ENCODE measurements at regions not wholly inside any gene's neighbourhood (a gene's known extent, or its start where the extent isn't known, plus 50 kb on each side); places are given as distances from the start of the nearest gene placed in this dataset.

GRCh38 chr20:52921340-52921739 lies 50.8 kb upstream of the TSHZ2 start:
- H3K36me3 Mint-ChIP-seq (ENCODE audit: low read depth), result no peaks in the 10 kb centered on the region
- DNase-seq, result no peak
- H3K4me1 Mint-ChIP-seq (ENCODE audit: low read depth), result no peaks in the 10 kb centered on the region
- H3K27ac Mint-ChIP-seq, result no peak overlapping the region
- no peak for ATAC-seq
- no peaks in the 10 kb centered on the region for H3K27me3 Mint-ChIP-seq (ENCODE audit: low read depth)
- H3K4me3 Mint-ChIP-seq, result no peak overlapping the region
- POLR2A ChIA-PET, result no interaction called here
- no peaks in the 10 kb centered on the region for H3K9me3 Mint-ChIP-seq (ENCODE audit: insufficient read depth)
- CTCF ChIA-PET, result no interaction called here

- CTCF ChIA-PET, result no interaction called here
Observed at GRCh38 chr20:52918311-52918710, 53.8 kb upstream of the TSHZ2 start.

GRCh38 chr20:52915564-52915963 lies 56.6 kb upstream of the TSHZ2 start:
- ChIA-PET POLR2A (no interaction called here), CTCF (no interaction called here)
- no peaks in the 10 kb centered on the region for H3K36me3 Mint-ChIP-seq (ENCODE audit: low read depth)
- H3K27me3 Mint-ChIP-seq (ENCODE audit: low read depth), result no peaks in the 10 kb centered on the region
- H3K4me1 Mint-ChIP-seq (ENCODE audit: low read depth), result no peaks in the 10 kb centered on the region
- no peak overlapping the region for H3K27ac Mint-ChIP-seq
- ATAC-seq (no peak), DNase-seq (no peak)
- H3K9me3 Mint-ChIP-seq (ENCODE audit: insufficient read depth), result no peaks in the 10 kb centered on the region
- no peak overlapping the region for H3K4me3 Mint-ChIP-seq

More at GRCh38 chr20:52918311-52918710, 53.8 kb upstream of the TSHZ2 start:
- no peak for DNase-seq
- Mint-ChIP-seq H3K4me3 (no peak overlapping the region), H3K36me3 (ENCODE audit: low read depth) (no peaks in the 10 kb centered on the region), H3K9me3 (ENCODE audit: insufficient read depth) (no peaks in the 10 kb centered on the region), H3K27ac (no peak overlapping the region), H3K4me1 (ENCODE audit: low read depth) (no peaks in the 10 kb centered on the region), H3K27me3 (ENCODE audit: low read depth) (no peaks in the 10 kb centered on the region)
- ATAC-seq, result no peak
- POLR2A ChIA-PET, result no interaction called here

GRCh38 chr20:52914870-52915269 lies 57.3 kb upstream of the TSHZ2 start:
- DNase-seq (no peak), ATAC-seq (no peak)
- H3K4me1 Mint-ChIP-seq (ENCODE audit: low read depth), result no peaks in the 10 kb centered on the region
- H3K9me3 Mint-ChIP-seq (ENCODE audit: insufficient read depth), result no peaks in the 10 kb centered on the region
- POLR2A ChIA-PET, result no interaction called here
- no peak overlapping the region for H3K27ac Mint-ChIP-seq
- no peaks in the 10 kb centered on the region for H3K36me3 Mint-ChIP-seq (ENCODE audit: low read depth)
- no peaks in the 10 kb centered on the region for H3K27me3 Mint-ChIP-seq (ENCODE audit: low read depth)
- H3K4me3 Mint-ChIP-seq, result no peak overlapping the region
- CTCF ChIA-PET, result no interaction called here

GRCh38 chr20:52913650-52914387 lies 58.3 kb upstream of the TSHZ2 start:
- ATAC-seq (no peak), DNase-seq (no peak)
- peaks cover 2% of the 10 kb centered on the region for H3K27me3 Mint-ChIP-seq (ENCODE audit: low read depth)
- H3K9me3 Mint-ChIP-seq (ENCODE audit: insufficient read depth), result no peaks in the 10 kb centered on the region
- POLR2A ChIA-PET, result no interaction called here
- no peaks in the 10 kb centered on the region for H3K36me3 Mint-ChIP-seq (ENCODE audit: low read depth)
- peaks cover 4% of the 10 kb centered on the region for H3K4me1 Mint-ChIP-seq (ENCODE audit: low read depth)
- no peak overlapping the region for H3K4me3 Mint-ChIP-seq
- CTCF ChIA-PET, result no interaction called here
- H3K27ac Mint-ChIP-seq, result no peak overlapping the region

- Mint-ChIP-seq H3K4me3 (no peak overlapping the region), H3K27me3 (ENCODE audit: low read depth) (peaks cover 4% of the 10 kb centered on the region), H3K36me3 (ENCODE audit: low read depth) (no peaks in the 10 kb centered on the region), H3K4me1 (ENCODE audit: low read depth) (peaks cover 4% of the 10 kb centered on the region), H3K9me3 (ENCODE audit: insufficient read depth) (no peaks in the 10 kb centered on the region), H3K27ac (no peak overlapping the region)
- ChIA-PET CTCF (no interaction called here), POLR2A (no interaction called here)
- DNase-seq (no peak), ATAC-seq (no peak)
Observed at GRCh38 chr20:52905241-52905994, 66.7 kb upstream of the TSHZ2 start.

GRCh38 chr20:52904837-52905236 lies 67.3 kb upstream of the TSHZ2 start:
- Mint-ChIP-seq H3K27me3 (ENCODE audit: low read depth) (peaks cover 4% of the 10 kb centered on the region), H3K9me3 (ENCODE audit: insufficient read depth) (no peaks in the 10 kb centered on the region), H3K36me3 (ENCODE audit: low read depth) (no peaks in the 10 kb centered on the region), H3K4me3 (no peak overlapping the region), H3K4me1 (ENCODE audit: low read depth) (peaks cover 4% of the 10 kb centered on the region), H3K27ac (no peak overlapping the region)
- ChIA-PET CTCF (no interaction called here), POLR2A (no interaction called here)
- no peak for ATAC-seq
- DNase-seq, result no peak

GRCh38 chr20:52899041-52899608 lies 73.0 kb upstream of the TSHZ2 start:
- DNase-seq (no peak), ATAC-seq (no peak)
- ChIA-PET POLR2A (no interaction called here), CTCF (no interaction called here)
- H3K4me3 Mint-ChIP-seq, result no peak overlapping the region
- H3K4me1 Mint-ChIP-seq (ENCODE audit: low read depth), result no peaks in the 10 kb centered on the region
- H3K36me3 Mint-ChIP-seq (ENCODE audit: low read depth), result no peaks in the 10 kb centered on the region
- H3K27me3 Mint-ChIP-seq (ENCODE audit: low read depth), result peaks cover 6% of the 10 kb centered on the region
- no peak overlapping the region for H3K27ac Mint-ChIP-seq
- H3K9me3 Mint-ChIP-seq (ENCODE audit: insufficient read depth), result no peaks in the 10 kb centered on the region

- DNase-seq (no peak), ATAC-seq (no peak)
- Mint-ChIP-seq H3K4me3 (no peak overlapping the region), H3K27me3 (ENCODE audit: low read depth) (peaks cover 5% of the 10 kb centered on the region), H3K9me3 (ENCODE audit: insufficient read depth) (no peaks in the 10 kb centered on the region), H3K4me1 (ENCODE audit: low read depth) (no peaks in the 10 kb centered on the region), H3K36me3 (ENCODE audit: low read depth) (no peaks in the 10 kb centered on the region), H3K27ac (no peak overlapping the region)
- POLR2A ChIA-PET, result no interaction called here
- CTCF ChIA-PET, result no interaction called here
Observed at GRCh38 chr20:52896348-52896747, 75.8 kb upstream of the TSHZ2 start.

GRCh38 chr20:52895701-52896100 lies 76.5 kb upstream of the TSHZ2 start:
- Mint-ChIP-seq H3K9me3 (ENCODE audit: insufficient read depth) (no peaks in the 10 kb centered on the region), H3K4me1 (ENCODE audit: low read depth) (no peaks in the 10 kb centered on the region), H3K4me3 (no peak overlapping the region), H3K27ac (no peak overlapping the region), H3K27me3 (ENCODE audit: low read depth) (peaks cover 5% of the 10 kb centered on the region), H3K36me3 (ENCODE audit: low read depth) (no peaks in the 10 kb centered on the region)
- DNase-seq, result no peak
- CTCF ChIA-PET, result no interaction called here
- no peak for ATAC-seq
- POLR2A ChIA-PET, result no interaction called here

GRCh38 chr20:52895235-52895634 lies 76.9 kb upstream of the TSHZ2 start:
- ATAC-seq, result no peak
- DNase-seq, result no peak
- H3K9me3 Mint-ChIP-seq (ENCODE audit: insufficient read depth), result no peaks in the 10 kb centered on the region
- ChIA-PET POLR2A (no interaction called here), CTCF (no interaction called here)
- no peak overlapping the region for H3K27ac Mint-ChIP-seq
- no peak overlapping the region for H3K4me3 Mint-ChIP-seq
- H3K27me3 Mint-ChIP-seq (ENCODE audit: low read depth), result peaks cover 5% of the 10 kb centered on the region
- H3K4me1 Mint-ChIP-seq (ENCODE audit: low read depth), result no peaks in the 10 kb centered on the region
- H3K36me3 Mint-ChIP-seq (ENCODE audit: low read depth), result no peaks in the 10 kb centered on the region

- ATAC-seq (no peak), DNase-seq (no peak)
- H3K27me3 Mint-ChIP-seq (ENCODE audit: low read depth), result peaks cover 5% of the 10 kb centered on the region
- H3K4me1 Mint-ChIP-seq (ENCODE audit: low read depth), result no peaks in the 10 kb centered on the region
- POLR2A ChIA-PET, result no interaction called here
- H3K27ac Mint-ChIP-seq, result no peak overlapping the region
- H3K4me3 Mint-ChIP-seq, result no peak overlapping the region
- H3K36me3 Mint-ChIP-seq (ENCODE audit: low read depth), result no peaks in the 10 kb centered on the region
- no peaks in the 10 kb centered on the region for H3K9me3 Mint-ChIP-seq (ENCODE audit: insufficient read depth)
- CTCF ChIA-PET, result no interaction called here
Observed at GRCh38 chr20:52893498-52893897, 78.7 kb upstream of the TSHZ2 start.
